GM20000 (cell line): ENCODE measurements at regions not wholly inside any gene's neighbourhood (a gene's known extent, or its start where the extent isn't known, plus 50 kb on each side); places are given as distances from the start of the nearest gene placed in this dataset.
A peak's percentile ranks its signal among the peaks of the same experiment; 100 is the strongest.

Experiments
- DNase-seq: peaks from one replicate; pipeline ENCODE4 v3.0.0; 2012; ENCODE audit warnings: low spot score
- TF ChIP-seq, protein P1 (sequence below): IDR thresholded peaks from 2 replicates; pipeline ENCODE4 v1.5.1; 2012; ENCODE audit warnings: mild to moderate bottlenecking, control low read depth; ENCODE audit errors: extremely low read depth, missing control alignments

GRCh38 chr5:174412374-174412773 is 312.0 kb upstream of the MSX2 start:
- TF ChIP-seq, protein P1, sequence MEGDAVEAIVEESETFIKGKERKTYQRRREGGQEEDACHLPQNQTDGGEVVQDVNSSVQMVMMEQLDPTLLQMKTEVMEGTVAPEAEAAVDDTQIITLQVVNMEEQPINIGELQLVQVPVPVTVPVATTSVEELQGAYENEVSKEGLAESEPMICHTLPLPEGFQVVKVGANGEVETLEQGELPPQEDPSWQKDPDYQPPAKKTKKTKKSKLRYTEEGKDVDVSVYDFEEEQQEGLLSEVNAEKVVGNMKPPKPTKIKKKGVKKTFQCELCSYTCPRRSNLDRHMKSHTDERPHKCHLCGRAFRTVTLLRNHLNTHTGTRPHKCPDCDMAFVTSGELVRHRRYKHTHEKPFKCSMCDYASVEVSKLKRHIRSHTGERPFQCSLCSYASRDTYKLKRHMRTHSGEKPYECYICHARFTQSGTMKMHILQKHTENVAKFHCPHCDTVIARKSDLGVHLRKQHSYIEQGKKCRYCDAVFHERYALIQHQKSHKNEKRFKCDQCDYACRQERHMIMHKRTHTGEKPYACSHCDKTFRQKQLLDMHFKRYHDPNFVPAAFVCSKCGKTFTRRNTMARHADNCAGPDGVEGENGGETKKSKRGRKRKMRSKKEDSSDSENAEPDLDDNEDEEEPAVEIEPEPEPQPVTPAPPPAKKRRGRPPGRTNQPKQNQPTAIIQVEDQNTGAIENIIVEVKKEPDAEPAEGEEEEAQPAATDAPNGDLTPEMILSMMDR: no peak
- no peak for DNase-seq

- no peak for DNase-seq
- TF ChIP-seq, protein P1: no peak
These were observed 311.4 kb upstream of the MSX2 start for GRCh38 chr5:174412941-174413340.

DNA sequence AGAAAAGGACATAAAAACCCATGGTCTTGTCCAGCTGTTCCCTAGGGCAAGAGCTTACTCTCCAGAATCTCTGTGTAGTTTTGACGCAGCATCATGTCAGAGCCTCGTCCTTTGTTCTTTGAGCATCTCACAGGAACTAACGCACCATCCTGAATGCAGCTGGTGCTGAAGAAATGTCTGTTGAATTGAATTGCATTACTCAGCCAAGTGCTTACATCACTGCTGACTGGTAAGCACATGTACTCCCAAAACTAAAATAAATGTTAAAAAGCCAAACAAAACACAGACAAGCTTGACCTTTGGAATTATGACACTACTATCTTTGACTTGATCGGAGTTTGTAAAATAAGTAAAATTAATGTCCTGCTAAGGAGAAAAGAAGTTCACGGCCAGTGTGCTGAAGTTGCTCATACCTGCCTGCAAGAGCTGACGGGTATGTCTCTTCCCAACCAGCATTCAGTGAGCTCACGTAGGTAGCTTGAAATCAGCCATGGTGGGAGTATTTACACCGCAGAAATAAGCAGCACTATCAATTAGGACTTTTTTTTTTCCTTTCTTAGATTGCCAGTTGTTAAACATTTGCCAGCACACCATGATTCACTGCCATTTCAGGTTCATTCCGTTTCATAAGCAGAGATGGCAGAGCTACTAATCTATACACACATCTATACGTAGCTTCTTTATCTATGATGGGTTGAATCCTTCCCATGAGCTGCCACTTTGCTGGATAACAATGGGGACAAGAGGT is 310.6 kb upstream of the MSX2 start:
- DNase-seq: no peak
- TF ChIP-seq, protein P1: no peak

- TF ChIP-seq, protein P1: no peak
- no peak for DNase-seq
These were observed 310.1 kb upstream of the MSX2 start for GRCh38 chr5:174414315-174414710.

GRCh38 chr5:174418809-174419539 is 305.4 kb upstream of the MSX2 start:
- no peak for DNase-seq
- TF ChIP-seq, protein P1: no peak

- TF ChIP-seq, protein P1: peak; percentile 93
- peak; percentile 71 for DNase-seq
These were observed 304.7 kb upstream of the MSX2 start for GRCh38 chr5:174419540-174420132.
